ENCODE measurements at regions not wholly inside any gene's neighbourhood (a gene's known extent, or its start where the extent isn't known, plus 50 kb on each side); places are given as distances from the start of the nearest gene placed in this dataset.

DNA sequence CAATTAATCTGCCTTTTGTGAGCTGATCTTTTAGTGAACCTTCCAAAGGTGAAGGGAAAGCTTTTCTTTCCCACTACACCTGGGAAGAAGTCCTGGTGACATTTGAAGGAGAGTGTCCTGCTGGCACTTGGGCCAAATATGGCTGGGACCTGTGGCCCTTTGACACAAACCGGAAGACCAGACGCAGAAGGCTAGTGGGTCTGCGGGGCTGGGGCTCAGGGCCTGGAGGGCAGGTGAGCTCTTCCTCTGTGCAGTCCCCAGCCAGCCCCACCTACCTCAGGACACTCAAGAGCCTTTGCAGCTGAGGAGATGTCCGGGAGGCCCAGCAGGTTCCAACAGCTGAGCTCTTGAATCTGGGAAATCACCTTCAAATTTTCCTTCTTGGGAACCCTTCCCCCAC, 138.0 kb upstream of the THY1 start:
- TF ChIP-seq, protein P1, sequence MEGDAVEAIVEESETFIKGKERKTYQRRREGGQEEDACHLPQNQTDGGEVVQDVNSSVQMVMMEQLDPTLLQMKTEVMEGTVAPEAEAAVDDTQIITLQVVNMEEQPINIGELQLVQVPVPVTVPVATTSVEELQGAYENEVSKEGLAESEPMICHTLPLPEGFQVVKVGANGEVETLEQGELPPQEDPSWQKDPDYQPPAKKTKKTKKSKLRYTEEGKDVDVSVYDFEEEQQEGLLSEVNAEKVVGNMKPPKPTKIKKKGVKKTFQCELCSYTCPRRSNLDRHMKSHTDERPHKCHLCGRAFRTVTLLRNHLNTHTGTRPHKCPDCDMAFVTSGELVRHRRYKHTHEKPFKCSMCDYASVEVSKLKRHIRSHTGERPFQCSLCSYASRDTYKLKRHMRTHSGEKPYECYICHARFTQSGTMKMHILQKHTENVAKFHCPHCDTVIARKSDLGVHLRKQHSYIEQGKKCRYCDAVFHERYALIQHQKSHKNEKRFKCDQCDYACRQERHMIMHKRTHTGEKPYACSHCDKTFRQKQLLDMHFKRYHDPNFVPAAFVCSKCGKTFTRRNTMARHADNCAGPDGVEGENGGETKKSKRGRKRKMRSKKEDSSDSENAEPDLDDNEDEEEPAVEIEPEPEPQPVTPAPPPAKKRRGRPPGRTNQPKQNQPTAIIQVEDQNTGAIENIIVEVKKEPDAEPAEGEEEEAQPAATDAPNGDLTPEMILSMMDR (conservative IDR thresholded peaks at IDR 0.05 in 1 of 2, IDR thresholded peaks at IDR 0.05 in 1 of 2; ENCODE audit: extremely low read depth in 1 of 2, insufficient read depth in 1 of 2, low read depth in 1 of 2, low read length in 2 of 2), result no peak
- no peak for TF ChIP-seq EZH2 (IDR thresholded peaks at IDR 0.05; ENCODE audit: borderline replicate concordance, low read length)

All from mammary epithelial cell (primary cell).